Adrenal gland (tissue), 5 donors: ENCODE measurements at regions not wholly inside any gene's neighbourhood (a gene's known extent, or its start where the extent isn't known, plus 50 kb on each side); places are given as distances from the start of the nearest gene placed in this dataset.

ENCODE experiments used
- CTCF ChIP-seq, 6 experiments: fragments of 450-650 bp in 4 of 6; fragments of 200-600 bp in 2 of 6; sonication (generic) in 1 of 6; IDR thresholded peaks; 1 replicate in 5 of 6; 2 replicates in 1 of 6; pipeline versions ENCODE4 v1.5.1 to v1.8.0; 2016 to 2021; ENCODE audit warnings: antibody characterized with exemption in 6 of 6, mild to moderate bottlenecking in 2 of 6, moderate library complexity in 1 of 6
- POLR2A ChIP-seq, 2 donors: fragments of 450-650 bp; IDR thresholded peaks; one replicate each; pipeline ENCODE4 v1.6.1; 2017; ENCODE audit warnings: antibody characterized with exemption in 2 of 2, mild to moderate bottlenecking in 2 of 2, moderate library complexity in 1 of 2
- donor health status: DM: no; HTN: no; CAD: no.

DNA sequence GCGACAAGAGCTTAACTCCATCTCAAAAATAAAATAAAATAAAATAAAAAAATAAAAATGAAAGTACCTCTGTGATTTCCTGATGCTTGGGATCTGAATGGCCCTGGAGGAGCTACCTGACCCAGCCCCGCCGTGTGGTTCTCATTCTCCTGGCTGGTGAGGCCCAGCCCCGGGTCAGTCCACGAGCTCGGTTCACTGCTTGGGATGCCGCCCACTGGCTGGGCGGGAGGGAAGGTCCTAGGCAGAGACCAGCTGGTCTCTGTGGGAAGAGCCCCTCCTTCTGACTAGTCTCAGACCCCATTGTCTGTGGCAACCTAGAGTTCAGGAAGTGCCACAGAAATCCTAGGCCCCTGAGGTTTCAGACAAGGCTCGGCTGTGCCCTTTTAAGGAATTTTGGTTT is 55.1 kb upstream of the DLGAP1 start:
- no peak for TF ChIP-seq CTCF (IDR thresholded peaks at IDR 0.05)
- TF ChIP-seq POLR2A (IDR thresholded peaks at IDR 0.05), result no peak
